HCT116 (cell line): ENCODE measurements at regions not wholly inside any gene's neighbourhood (a gene's known extent, or its start where the extent isn't known, plus 50 kb on each side); places are given as distances from the start of the nearest gene placed in this dataset.

ENCODE experiments used
- ATAC-seq: fragments of 200-7000 bp; cut with Tn5 transposase; 2 replicates; pipeline ENCODE4 v1.9.1; 2020; ENCODE audit warnings: mild to moderate bottlenecking, moderate library complexity
- BruUV-seq: library from RNA; stranded (reverse); fragments of 400-500 nt; replicated peaks from 2 replicates; lab custom pipeline; 2021; lab: Mats Ljungman, UMichigan
- CTCF ChIA-PET: fragments of 300-600 bp; sonication (Branson Sonifier 250); formaldehyde crosslinking; loops from one replicate; lab custom pipeline; 2021; ENCODE audit warnings: antibody characterized with exemption; lab: Charles Lee
- POLR2A ChIA-PET: fragments of 300-600, 350-600 bp; sonication (Branson Sonifier 250); formaldehyde crosslinking; loops from one replicate; lab custom pipeline; 2021; ENCODE audit warnings: antibody characterized with exemption; lab: Charles Lee
- RAD21 ChIA-PET, 2 experiments: fragments of 300-600 bp; sonication (Branson Sonifier 250); formaldehyde crosslinking; loops; one replicate each; lab custom pipeline; 2023; ENCODE audit warnings: low total read pairs in 2 of 2; ENCODE audit not compliant: uncharacterized antibody in 2 of 2, unreplicated experiment in 2 of 2, low non-redundant PET in 1 of 2; lab: Charles Lee
- DNase-seq: peaks from one replicate; pipeline ENCODE4 v3.0.0-alpha.2; 2010; ENCODE audit warnings: low read depth, low spot score
- H2AFZ ChIP-seq: fragments of 200-600 bp; shearing (Covaris generic), sonication (generic); 2 replicates; pipeline ENCODE4 v1.6.1; 2017; ENCODE audit warnings: low read depth, mixed run types, mixed read lengths, antibody characterized with exemption, low read length; ENCODE audit not compliant: poor library complexity, severe bottlenecking
- H3K27ac ChIP-seq: 2 replicates; pipeline ENCODE4 v1.5.1; 2012; ENCODE audit warnings: low read depth, low read length
- H3K27me3 ChIP-seq: fragments of 200-600 bp; sonication (generic); 2 replicates; pipeline ENCODE4 v1.6.1; 2016; ENCODE audit warnings: mixed run types, low read length, mixed read lengths; ENCODE audit not compliant: insufficient read depth
- H3K36me3 ChIP-seq, 2 experiments: fragments of 200-500 bp in 1 of 2; fragments of 200-600 bp in 1 of 2; sonication (Bioruptor generic) in 1 of 2; sonication (generic) in 1 of 2; 2 replicates each; pipeline versions ENCODE4 v1.5.1 to v1.6.1; 2014 to 2016; ENCODE audit warnings: low read length in 2 of 2, inconsistent platforms in 1 of 2, mixed read lengths in 1 of 2, mixed run types in 1 of 2; ENCODE audit not compliant: insufficient read depth in 2 of 2, control insufficient read depth in 1 of 2
- H3K4me1 ChIP-seq, 2 experiments: fragments of 200-600 bp in 1 of 2; sonication (generic) in 1 of 2; 2 replicates each; pipeline versions ENCODE4 v1.5.1 to v1.6.1; 2012 to 2017; ENCODE audit warnings: low read length in 2 of 2, inconsistent platforms in 1 of 2, mild to moderate bottlenecking in 1 of 2, mixed read lengths in 1 of 2, mixed run types in 1 of 2, moderate library complexity in 1 of 2; ENCODE audit not compliant: insufficient read depth in 2 of 2, control insufficient read depth in 1 of 2
- H3K4me2 ChIP-seq: fragments of 200-600 bp; sonication (generic); 2 replicates; pipeline ENCODE4 v1.6.1; 2017; ENCODE audit warnings: mixed run types, low read length, mixed read lengths
- H3K4me3 ChIP-seq, 2 experiments: fragments of 200-600 bp in 1 of 2; sonication (generic) in 1 of 2; replicated peaks in 1 of 2; 2 replicates each; pipeline ENCODE4 v1.5.1; 2011 to 2016; ENCODE audit warnings: low read length in 2 of 2, control low read depth in 1 of 2, low read depth in 1 of 2, mild to moderate bottlenecking in 1 of 2, mixed read lengths in 1 of 2, mixed run types in 1 of 2
- H3K79me2 ChIP-seq: fragments of 200-600 bp; sonication (generic); 2 replicates; pipeline ENCODE4 v1.6.1; 2017; ENCODE audit warnings: mild to moderate bottlenecking, mixed run types, low read length, moderate library complexity, mixed read lengths; ENCODE audit not compliant: insufficient read depth
- H3K9ac ChIP-seq: fragments of 200-600 bp; sonication (generic); 2 replicates; pipeline ENCODE4 v1.6.1; 2016; ENCODE audit warnings: low read length, mixed read lengths
- H3K9me2 ChIP-seq: fragments of 200-600 bp; sonication (generic), shearing (Covaris generic); 2 replicates; pipeline ENCODE4 v1.6.1; 2017; ENCODE audit warnings: mixed run types, mild to moderate bottlenecking, moderate library complexity; ENCODE audit not compliant: insufficient read depth
- H3K9me3 ChIP-seq, 2 experiments: fragments of 200-500 bp in 1 of 2; fragments of 200-600 bp in 1 of 2; sonication (Bioruptor generic) in 1 of 2; sonication (generic) in 1 of 2; 2 replicates each; pipeline ENCODE4 v1.6.1; 2014 to 2017; ENCODE audit warnings: low read length in 2 of 2, mixed read lengths in 2 of 2, inconsistent platforms in 1 of 2, low read depth in 1 of 2, mild to moderate bottlenecking in 1 of 2, mixed run types in 1 of 2, moderate library complexity in 1 of 2; ENCODE audit not compliant: control insufficient read depth in 1 of 2, insufficient read depth in 1 of 2
- H4K20me1 ChIP-seq: fragments of 200-600 bp; sonication (generic), shearing (Covaris generic); 2 replicates; pipeline ENCODE4 v1.6.1; 2017; ENCODE audit warnings: mixed run types, mild to moderate bottlenecking, moderate library complexity; ENCODE audit not compliant: insufficient read depth
- CEBPB ChIP-seq: IDR thresholded peaks from 2 replicates; pipeline ENCODE4 v1.6.1; 2012; ENCODE audit warnings: low read depth
- EGR1 ChIP-seq: IDR thresholded peaks from 2 replicates; pipeline ENCODE4 v1.6.1; 2012; ENCODE audit warnings: low read depth
- ELF1 ChIP-seq: IDR thresholded peaks from 2 replicates; pipeline ENCODE4 v1.6.1; 2012; ENCODE audit warnings: low read depth, borderline replicate concordance
- EZH2 ChIP-seq: fragments of 200-600 bp; sonication (generic); IDR thresholded peaks from 2 replicates; pipeline ENCODE4 v1.6.1; 2017; ENCODE audit warnings: antibody characterized with exemption, mixed run types
- FOSL1 ChIP-seq: IDR thresholded peaks from 2 replicates; pipeline ENCODE4 v1.6.1; 2012; ENCODE audit warnings: low read depth
- JUND ChIP-seq: IDR thresholded peaks from 2 replicates; pipeline ENCODE4 v1.6.1; 2012
- POLR2A ChIP-seq: IDR thresholded peaks from 2 replicates; pipeline ENCODE4 v1.7.0; 2011; ENCODE audit warnings: borderline replicate concordance; ENCODE audit not compliant: insufficient read depth, insufficient read length; ENCODE audit errors: extremely low read depth
- POLR2AphosphoS5 ChIP-seq: IDR thresholded peaks from 2 replicates; pipeline ENCODE4 v1.6.1; 2011; ENCODE audit warnings: mild to moderate bottlenecking, low read depth, low read length, moderate library complexity
- RAD21 ChIP-seq: IDR thresholded peaks from 2 replicates; pipeline ENCODE4 v1.6.1; 2012; ENCODE audit warnings: low read depth, mild to moderate bottlenecking
- SIN3A ChIP-seq: IDR thresholded peaks from 2 replicates; pipeline ENCODE4 v1.6.1; 2012; ENCODE audit warnings: low read depth
- SP1 ChIP-seq: IDR thresholded peaks from 2 replicates; pipeline ENCODE4 v1.6.1; 2012; ENCODE audit warnings: low read depth
- SRF ChIP-seq: IDR thresholded peaks from 2 replicates; pipeline ENCODE4 v1.6.1; 2012; ENCODE audit warnings: low read depth
- YY1 ChIP-seq: IDR thresholded peaks from 2 replicates; pipeline ENCODE4 v1.6.1; 2011; ENCODE audit warnings: low read length, low read depth, moderate library complexity, mild to moderate bottlenecking; ENCODE audit not compliant: insufficient replicate concordance; ENCODE audit errors: extremely low read depth
- ZFX ChIP-seq: fragments of 450-650 bp; IDR thresholded peaks from 2 replicates; pipeline ENCODE4 v1.6.1; 2017
- ZNF274 ChIP-seq: fragments of 200-500 bp; sonication (Bioruptor generic); IDR thresholded peaks from 2 replicates; pipeline ENCODE4 v1.6.1; 2014; ENCODE audit warnings: mild to moderate bottlenecking, low read depth, low read length, inconsistent platforms
- intact Hi-C: fragments of 100-400 bp; cut with micrococcal nuclease; formaldehyde crosslinking; loops from 2 replicates; pipeline ENCODE4 v1.10.0; 2022
- TF ChIP-seq, protein P1 (sequence below): IDR thresholded peaks from 2 replicates; pipeline ENCODE4 v1.6.1; 2012
- TF ChIP-seq, protein P2 (sequence below): IDR thresholded peaks from 2 replicates; pipeline ENCODE4 v1.6.1; 2011; ENCODE audit warnings: mild to moderate bottlenecking, low read length, moderate library complexity; ENCODE audit not compliant: insufficient replicate concordance; ENCODE audit errors: extremely low read depth
- TF ChIP-seq, protein P3 (sequence below), 3 experiments: fragments of 200-600 bp in 1 of 3; sonication (generic) in 1 of 3; IDR thresholded peaks in 2 of 3; conservative IDR thresholded peaks in 1 of 3; 2 replicates each; pipeline ENCODE4 v1.5.1; 2012 to 2017; ENCODE audit warnings: low read depth in 2 of 3, low read length in 2 of 3, antibody characterized with exemption in 1 of 3, borderline replicate concordance in 1 of 3, control low read depth in 1 of 3, mild to moderate bottlenecking in 1 of 3, mixed read lengths in 1 of 3, mixed run types in 1 of 3, moderate library complexity in 1 of 3; ENCODE audit not compliant: insufficient read depth in 1 of 3

DNA sequence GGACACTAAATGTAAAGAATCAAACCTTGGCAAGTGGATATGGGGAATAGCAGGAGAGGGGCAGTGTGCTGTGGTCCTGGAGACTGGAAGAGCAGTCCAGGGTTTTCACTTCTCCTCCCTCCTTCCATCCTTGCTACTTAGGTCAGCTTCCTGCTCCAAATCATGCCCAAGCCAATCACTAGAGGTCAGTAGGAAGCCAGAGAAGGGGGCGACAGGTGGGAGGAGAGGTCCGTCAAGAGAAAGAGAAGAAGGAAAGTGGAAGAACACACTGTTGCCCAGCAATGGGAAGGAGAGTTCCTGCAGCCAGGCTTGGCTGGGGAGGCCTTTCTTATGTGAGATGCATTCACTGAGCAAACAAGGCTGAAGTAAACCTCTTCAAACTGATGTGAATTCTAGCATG is 289.6 kb downstream of the DTWD2 start (continued):
- no peak for TF ChIP-seq YY1
- no peak for TF ChIP-seq CEBPB
- no peak for TF ChIP-seq POLR2AphosphoS5
- TF ChIP-seq JUND = no peak

DNA sequence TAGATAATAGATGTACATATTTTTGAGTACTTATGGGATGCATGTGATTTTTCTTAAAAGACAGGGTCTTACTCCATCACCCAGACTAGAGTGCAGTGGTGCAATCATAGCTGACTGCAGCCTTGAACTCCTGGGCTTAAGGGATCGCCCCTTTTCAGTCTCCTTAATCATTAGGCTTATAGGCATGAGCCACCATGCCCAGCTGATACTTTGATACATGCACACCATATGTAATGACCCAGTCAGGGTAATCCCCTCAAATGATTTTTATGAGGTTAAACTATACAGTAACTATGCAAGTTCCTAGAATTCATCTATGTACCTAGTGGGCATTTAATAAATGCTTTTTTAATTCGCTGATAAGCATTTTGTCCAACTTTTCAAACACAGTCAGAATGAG is 292.3 kb downstream of the DTWD2 start:
- CTCF ChIA-PET = no interaction called here

More for the DNA sequence above, 292.3 kb downstream of the DTWD2 start:
- Histone ChIP-seq H3K4me3 (no peak overlapping the region), H3K4me2 (no peak overlapping the region), H3K27me3 (no peaks in the 10 kb centered on the region), H3K9me2 (no peaks in the 10 kb centered on the region), H3K27ac (no peak overlapping the region), H4K20me1 (no peaks in the 10 kb centered on the region), H3K79me2 (no peaks in the 10 kb centered on the region), H3K4me1 (no peaks in the 10 kb centered on the region), H3K9me3 (no peaks in the 10 kb centered on the region), H3K9ac (no peak overlapping the region), H2AFZ (no peak overlapping the region), H3K36me3 (no peaks in the 10 kb centered on the region)
- DNase-seq = no peak
- POLR2A ChIA-PET = no interaction called here
- TF ChIP-seq ZNF274 = no peak
- TF ChIP-seq EGR1 = no peak
- TF ChIP-seq YY1 = no peak
- TF ChIP-seq, protein P1, sequence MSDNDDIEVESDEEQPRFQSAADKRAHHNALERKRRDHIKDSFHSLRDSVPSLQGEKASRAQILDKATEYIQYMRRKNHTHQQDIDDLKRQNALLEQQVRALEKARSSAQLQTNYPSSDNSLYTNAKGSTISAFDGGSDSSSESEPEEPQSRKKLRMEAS = no peak
- no peak for TF ChIP-seq POLR2A
- TF ChIP-seq, protein P2, sequence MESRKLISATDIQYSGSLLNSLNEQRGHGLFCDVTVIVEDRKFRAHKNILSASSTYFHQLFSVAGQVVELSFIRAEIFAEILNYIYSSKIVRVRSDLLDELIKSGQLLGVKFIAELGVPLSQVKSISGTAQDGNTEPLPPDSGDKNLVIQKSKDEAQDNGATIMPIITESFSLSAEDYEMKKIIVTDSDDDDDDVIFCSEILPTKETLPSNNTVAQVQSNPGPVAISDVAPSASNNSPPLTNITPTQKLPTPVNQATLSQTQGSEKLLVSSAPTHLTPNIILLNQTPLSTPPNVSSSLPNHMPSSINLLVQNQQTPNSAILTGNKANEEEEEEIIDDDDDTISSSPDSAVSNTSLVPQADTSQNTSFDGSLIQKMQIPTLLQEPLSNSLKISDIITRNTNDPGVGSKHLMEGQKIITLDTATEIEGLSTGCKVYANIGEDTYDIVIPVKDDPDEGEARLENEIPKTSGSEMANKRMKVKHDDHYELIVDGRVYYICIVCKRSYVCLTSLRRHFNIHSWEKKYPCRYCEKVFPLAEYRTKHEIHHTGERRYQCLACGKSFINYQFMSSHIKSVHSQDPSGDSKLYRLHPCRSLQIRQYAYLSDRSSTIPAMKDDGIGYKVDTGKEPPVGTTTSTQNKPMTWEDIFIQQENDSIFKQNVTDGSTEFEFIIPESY = no peak
- no peak for TF ChIP-seq ELF1
- no peak for TF ChIP-seq POLR2AphosphoS5
- TF ChIP-seq EZH2 = no peak
- TF ChIP-seq SRF = no peak
- TF ChIP-seq SP1 = no peak
- TF ChIP-seq JUND = no peak
- TF ChIP-seq FOSL1 = no peak
- TF ChIP-seq, protein P3, sequence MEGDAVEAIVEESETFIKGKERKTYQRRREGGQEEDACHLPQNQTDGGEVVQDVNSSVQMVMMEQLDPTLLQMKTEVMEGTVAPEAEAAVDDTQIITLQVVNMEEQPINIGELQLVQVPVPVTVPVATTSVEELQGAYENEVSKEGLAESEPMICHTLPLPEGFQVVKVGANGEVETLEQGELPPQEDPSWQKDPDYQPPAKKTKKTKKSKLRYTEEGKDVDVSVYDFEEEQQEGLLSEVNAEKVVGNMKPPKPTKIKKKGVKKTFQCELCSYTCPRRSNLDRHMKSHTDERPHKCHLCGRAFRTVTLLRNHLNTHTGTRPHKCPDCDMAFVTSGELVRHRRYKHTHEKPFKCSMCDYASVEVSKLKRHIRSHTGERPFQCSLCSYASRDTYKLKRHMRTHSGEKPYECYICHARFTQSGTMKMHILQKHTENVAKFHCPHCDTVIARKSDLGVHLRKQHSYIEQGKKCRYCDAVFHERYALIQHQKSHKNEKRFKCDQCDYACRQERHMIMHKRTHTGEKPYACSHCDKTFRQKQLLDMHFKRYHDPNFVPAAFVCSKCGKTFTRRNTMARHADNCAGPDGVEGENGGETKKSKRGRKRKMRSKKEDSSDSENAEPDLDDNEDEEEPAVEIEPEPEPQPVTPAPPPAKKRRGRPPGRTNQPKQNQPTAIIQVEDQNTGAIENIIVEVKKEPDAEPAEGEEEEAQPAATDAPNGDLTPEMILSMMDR (IDR thresholded peaks at IDR 0.05 in 2 of 3, conservative IDR thresholded peaks at IDR 0.05 in 1 of 3; ENCODE audit: borderline replicate concordance in 1 of 3, insufficient read depth in 1 of 3, low read depth in 2 of 3, low read length in 2 of 3) = no peak
- TF ChIP-seq ZFX = no peak
- no peak for TF ChIP-seq RAD21
- TF ChIP-seq CEBPB = no peak
- TF ChIP-seq SIN3A = no peak
- BruUV-seq = no TSS peak
- no peak for ATAC-seq
- RAD21 ChIA-PET = no interaction called here
- intact Hi-C loops = no loop called here
